ENCODE measurements at regions not wholly inside any gene's neighbourhood (a gene's known extent, or its start where the extent isn't known, plus 50 kb on each side); places are given as distances from the start of the nearest gene placed in this dataset.

DNA sequence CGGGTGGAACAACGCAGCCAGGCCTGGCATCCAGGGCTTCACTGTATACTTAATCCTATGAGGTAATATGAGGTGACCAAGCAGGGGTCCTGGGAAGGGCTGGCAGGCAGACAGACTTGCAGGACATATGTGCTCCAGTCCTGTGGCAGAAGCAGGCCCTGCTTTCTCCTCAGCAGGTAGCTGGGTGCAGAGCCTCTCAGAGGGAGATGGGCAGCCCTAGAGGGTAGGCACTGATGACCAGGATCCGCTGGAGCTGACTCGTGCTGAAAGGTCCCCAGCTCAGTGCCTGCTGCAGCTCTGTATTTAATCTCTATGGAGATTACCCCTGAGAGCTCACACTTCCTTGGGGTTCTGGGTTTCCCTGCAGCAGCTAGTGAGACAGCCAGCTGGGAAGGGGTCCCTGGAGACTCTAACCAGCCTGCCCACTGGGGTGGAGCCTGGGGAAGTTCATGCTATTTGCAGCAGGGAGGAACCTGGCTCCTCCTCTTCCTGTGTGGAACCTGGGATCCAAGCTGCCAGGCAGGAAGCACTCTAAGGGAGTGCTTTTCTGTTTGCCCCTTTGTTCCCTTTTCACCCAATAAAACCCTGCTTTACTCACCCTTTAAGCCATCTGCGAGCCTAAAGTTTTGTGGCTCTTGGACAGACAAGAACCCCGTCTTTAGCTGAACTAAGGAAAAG is 339.2 kb downstream of the DCAF12L2 start:
- no peak for DNase-seq

DNA sequence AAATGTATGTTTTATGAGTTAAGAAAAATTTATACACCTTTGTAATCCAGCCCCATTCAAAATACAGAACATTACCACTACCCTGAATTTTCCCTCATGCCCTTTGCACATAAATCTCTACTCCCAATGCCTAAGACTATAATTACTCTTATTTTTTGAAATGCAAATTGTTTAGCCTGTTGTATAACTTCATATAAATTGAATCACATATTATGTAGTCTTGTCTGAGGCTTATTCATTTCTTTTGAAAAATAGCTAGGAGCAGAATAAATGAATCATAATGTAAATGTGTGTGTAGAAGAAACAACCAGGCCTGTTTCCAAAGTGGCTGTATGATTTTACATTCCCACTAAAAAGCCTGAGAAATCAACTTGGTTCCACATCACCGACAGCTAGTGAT is 319.8 kb downstream of the DCAF12L2 start:
- DNase-seq, result no peak

DNA sequence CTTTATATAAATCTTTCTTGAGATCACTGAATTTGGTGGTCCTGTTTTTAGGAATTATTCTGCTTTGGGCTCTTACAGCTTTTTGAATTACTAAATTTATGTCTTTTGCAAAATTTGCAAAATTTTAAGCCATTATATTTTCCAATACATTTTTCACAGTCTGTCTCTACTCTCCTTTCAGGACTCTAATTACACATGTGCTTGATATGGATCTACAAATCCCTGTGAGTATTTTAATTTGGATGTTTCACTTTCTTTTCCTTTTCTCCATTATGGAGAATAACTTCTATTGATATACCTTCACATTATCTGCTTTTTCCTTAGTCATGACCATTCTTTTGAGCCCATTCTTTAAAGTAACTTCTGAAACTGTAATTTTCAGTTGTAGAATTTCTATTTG is 315.4 kb downstream of the DCAF12L2 start:
- DNase-seq, result no peak

GRCh38 chrX:125883169-125883568 is 282.9 kb downstream of the DCAF12L2 start:
- no peak for DNase-seq

DNA sequence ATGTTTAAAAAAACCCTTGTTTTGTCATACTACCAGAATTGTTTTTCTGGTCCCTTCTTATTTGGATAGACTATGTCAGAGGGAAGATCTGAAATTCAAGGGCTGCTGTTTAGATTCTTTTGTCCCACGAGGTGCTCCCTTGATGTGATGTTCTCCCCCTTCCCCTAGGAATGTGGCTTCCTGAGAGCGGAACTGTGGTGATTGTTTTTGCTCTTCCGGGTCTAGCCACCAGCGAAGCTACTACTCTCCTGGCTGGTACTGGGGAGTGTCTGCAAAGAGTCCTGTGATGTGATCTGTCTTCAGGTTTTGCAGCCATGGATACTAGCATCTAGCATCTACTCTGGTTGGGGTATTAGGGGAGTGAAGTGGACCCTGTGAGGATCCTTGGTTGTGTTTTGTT is 271.1 kb downstream of the DCAF12L2 start:
- no peak for DNase-seq

GRCh38 chrX:125895518-125895917 is 270.6 kb downstream of the DCAF12L2 start:
- no peak for DNase-seq

- no peak for DNase-seq
These were observed 239.8 kb downstream of the DCAF12L2 start for GRCh38 chrX:125926295-125926694.

DNA sequence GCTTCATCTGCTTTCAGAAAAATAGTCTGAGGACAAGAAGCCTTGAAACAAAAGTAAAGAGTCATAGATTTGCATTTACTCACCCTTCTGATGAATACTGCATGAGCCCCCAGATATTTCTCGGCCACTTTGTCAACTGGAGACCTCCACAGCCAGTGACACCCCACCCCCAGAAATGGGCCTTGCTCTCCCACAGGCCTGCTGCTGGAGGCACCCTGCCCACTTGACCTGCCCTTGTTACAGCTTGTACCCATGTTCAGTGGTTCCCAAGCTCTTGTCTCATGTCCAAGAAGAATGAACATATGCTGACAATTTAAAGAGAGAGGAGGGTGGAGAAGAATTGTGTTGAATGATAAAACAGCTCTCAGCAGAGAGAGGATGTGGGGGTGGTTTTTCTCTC is 225.1 kb downstream of the DCAF12L2 start:
- DNase-seq, result no peak

GRCh38 chrX:125947501-125947900 is 218.6 kb downstream of the DCAF12L2 start:
- DNase-seq, result no peak

- no peak for DNase-seq
These were observed 213.1 kb downstream of the DCAF12L2 start for GRCh38 chrX:125952973-125953372.

DNA sequence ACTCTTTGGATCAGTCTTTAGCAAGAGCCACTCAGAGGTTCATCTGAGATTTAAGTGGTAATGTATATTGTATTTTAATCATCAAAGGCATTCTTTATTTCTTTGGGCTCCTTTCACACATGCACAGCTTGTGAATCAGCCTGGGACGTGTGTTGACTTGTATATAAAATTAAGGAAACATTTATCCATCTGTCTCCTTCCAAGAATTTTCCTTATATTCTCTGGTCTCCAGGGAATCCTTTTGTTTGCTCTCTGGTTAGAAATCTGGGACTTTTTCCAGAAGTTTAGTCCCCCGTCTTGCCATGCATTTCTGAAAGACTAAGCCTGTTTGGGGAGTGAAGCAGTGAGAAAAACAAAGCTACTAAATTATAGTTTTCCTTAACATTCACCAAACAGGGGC is 212.3 kb downstream of the DCAF12L2 start:
- DNase-seq, result no peak

DNA sequence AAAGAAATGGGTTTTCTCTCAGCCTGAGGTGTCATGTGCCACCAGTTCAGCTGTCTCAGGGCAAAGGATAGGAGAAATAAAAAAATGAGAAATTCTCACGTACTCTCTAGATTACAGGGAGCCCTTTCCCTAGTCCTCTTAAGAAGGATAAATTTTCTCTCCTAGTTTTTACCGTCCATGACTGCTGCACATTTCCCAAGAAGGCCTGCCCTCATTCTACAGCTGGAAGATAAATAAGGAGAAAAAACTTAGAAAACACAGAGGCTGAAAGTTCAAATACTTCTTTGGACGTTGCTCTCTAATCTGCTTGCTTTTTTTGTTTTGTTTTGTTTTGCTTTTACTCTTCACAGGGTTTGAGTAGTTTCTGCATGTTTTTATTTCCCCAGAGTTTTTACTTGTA is 211.9 kb downstream of the DCAF12L2 start:
- DNase-seq, result no peak

- no peak for DNase-seq
These were observed 188.2 kb downstream of the DCAF12L2 start for GRCh38 chrX:125977851-125978250.

- no peak for DNase-seq
These were observed 167.7 kb downstream of the DCAF12L2 start for GRCh38 chrX:125998432-125998831.

DNA sequence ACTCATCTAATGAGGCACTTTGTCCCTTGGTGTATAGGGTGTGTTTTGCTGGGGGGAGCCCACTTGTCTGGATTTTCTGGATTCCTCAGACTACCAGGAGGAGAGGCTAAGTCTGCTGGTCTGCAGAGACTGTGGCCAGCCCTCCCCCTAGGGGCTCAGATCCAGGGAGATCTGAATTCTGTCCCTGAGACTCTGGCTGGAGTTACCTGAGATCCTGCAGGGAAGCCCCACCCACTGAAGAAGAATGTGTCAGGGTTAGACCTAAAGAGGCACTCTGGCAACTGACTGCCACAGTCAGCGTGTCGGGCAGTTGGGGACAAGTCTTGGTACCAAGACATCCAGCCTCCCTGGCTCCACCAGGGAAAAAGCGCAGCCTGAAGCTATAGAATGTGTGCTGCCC is 138.9 kb downstream of the DCAF12L2 start:
- no peak for DNase-seq

DNA sequence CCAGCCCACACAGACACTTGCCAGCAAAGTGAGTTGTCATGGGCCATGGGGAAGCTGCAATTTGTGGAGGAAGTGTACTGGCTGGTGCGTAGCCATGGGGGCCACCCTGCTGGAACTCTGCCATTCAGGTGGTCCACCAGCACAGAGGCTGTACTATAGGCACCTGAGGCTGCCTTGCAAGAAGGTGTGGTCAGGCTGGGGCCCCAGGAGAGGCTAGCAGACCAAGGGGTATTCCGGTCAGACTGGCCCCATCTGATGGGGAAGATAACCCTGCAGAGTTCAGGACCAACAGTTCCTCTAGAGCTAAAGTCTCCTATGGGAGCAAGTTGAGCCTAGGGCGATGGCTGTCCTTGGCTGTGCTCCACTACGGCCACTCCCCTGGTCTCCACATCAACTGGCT is 136.1 kb downstream of the DCAF12L2 start:
- DNase-seq, result no peak

- no peak for DNase-seq
These were observed 102.1 kb downstream of the DCAF12L2 start for GRCh38 chrX:126063984-126064383.

GRCh38 chrX:126064901-126065541 is 101.1 kb downstream of the DCAF12L2 start:
- no peak for DNase-seq

DNA sequence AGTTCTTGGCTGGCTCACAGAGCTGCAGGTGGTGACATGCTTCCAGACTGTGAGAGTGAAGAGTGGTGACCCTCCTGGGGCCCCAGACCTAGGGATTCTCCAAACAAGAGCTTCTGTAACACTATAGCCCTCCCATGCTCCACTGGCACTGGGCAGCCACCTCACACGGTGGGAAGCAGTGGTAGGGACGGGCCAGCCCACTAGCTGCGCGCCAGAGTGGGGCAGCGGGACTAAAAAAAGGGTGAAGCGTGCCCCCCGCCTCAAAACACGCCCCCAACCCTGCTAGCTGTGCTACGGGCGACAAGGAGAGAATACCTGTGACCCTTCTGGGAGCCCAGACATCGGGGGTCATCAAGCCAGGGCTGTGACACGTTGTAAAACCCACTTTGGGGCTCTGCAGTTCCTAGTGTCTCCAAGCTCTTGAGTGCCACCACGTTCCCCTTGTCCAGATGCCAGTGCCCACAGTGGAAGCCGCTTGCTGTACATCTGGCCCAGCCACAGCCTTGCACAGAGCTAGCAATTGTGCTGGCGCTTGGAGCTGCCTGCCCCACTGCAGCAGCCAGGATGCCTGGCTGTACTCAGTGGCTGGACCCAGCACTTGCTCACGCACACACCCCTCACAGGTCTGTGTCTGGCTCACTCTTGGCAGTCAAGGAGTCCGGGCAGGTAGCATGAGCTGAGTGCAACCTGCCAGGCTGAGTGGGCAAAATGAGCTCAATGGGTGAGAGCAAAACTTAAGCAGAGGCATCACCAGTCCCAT is 100.0 kb downstream of the DCAF12L2 start:
- no peak for DNase-seq
